Neural progenitor cell (in vitro differentiated cells): ENCODE measurements at regions not wholly inside any gene's neighbourhood (a gene's known extent, or its start where the extent isn't known, plus 50 kb on each side); places are given as distances from the start of the nearest gene placed in this dataset.

ENCODE experiments used
- EZH2 ChIP-seq: fragments of 200-600 bp; sonication (generic); IDR thresholded peaks from 2 replicates; pipeline ENCODE4 v1.6.1; 2017; ENCODE audit warnings: antibody characterized with exemption, mild to moderate bottlenecking, moderate library complexity
- TF ChIP-seq, protein P1 (sequence below): fragments of 200-600 bp; sonication (generic); IDR thresholded peaks from 2 replicates; pipeline ENCODE4 v1.5.1; 2017; ENCODE audit warnings: antibody characterized with exemption, mild to moderate bottlenecking

DNA sequence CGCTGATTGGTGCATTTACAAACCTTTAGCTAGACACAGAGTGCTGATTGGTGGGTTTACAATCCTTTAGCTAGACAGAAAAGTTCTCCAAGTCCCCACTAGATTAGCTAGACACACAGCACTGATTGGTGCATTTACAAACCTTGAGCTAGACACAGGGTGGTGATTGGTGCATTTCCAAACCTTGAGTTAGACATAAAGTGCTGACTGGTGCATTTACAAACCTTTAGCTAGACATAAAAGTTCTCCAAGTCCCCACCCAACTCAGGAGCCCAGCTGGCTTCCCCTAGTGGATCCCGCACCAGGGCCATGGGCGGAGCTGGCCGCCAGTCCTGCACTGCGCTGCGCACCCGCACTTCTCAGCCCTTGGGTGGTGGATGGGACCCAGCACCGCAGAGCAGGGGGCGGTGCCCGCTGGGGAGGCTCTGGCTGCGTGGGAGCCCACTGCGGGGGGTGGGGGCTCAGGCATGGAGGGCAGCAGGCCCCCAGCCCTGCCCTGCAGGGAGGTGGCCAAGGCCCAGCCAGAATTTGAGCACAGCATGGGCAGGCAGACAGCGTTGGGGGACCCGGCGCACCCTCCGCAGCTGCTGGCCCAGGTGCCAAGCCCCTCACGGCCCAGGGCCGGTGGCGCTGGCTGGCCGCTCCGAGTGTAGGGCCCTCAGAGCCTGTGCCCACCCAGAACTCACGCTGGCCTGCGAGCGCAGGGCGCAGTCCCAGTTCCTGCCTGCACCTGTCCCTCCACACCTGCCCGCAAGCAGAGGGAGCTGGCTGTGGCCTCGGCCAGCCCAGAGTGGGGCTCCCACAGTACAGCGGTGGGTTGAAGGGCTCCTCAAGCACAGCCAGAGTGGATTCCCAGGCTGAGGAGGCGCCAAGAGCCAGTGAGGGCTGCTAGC lies 608.9 kb upstream of the LCORL start:
- TF ChIP-seq EZH2, result no peak
- TF ChIP-seq, protein P1, sequence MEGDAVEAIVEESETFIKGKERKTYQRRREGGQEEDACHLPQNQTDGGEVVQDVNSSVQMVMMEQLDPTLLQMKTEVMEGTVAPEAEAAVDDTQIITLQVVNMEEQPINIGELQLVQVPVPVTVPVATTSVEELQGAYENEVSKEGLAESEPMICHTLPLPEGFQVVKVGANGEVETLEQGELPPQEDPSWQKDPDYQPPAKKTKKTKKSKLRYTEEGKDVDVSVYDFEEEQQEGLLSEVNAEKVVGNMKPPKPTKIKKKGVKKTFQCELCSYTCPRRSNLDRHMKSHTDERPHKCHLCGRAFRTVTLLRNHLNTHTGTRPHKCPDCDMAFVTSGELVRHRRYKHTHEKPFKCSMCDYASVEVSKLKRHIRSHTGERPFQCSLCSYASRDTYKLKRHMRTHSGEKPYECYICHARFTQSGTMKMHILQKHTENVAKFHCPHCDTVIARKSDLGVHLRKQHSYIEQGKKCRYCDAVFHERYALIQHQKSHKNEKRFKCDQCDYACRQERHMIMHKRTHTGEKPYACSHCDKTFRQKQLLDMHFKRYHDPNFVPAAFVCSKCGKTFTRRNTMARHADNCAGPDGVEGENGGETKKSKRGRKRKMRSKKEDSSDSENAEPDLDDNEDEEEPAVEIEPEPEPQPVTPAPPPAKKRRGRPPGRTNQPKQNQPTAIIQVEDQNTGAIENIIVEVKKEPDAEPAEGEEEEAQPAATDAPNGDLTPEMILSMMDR, result no peak
